ENCODE measurements at regions not wholly inside any gene's neighbourhood (a gene's known extent, or its start where the extent isn't known, plus 50 kb on each side); places are given as distances from the start of the nearest gene placed in this dataset.

GRCh38 chr11:104665641-104666040 lies 232.6 kb downstream of the CASP12 start:
- TF ChIP-seq, protein P1, sequence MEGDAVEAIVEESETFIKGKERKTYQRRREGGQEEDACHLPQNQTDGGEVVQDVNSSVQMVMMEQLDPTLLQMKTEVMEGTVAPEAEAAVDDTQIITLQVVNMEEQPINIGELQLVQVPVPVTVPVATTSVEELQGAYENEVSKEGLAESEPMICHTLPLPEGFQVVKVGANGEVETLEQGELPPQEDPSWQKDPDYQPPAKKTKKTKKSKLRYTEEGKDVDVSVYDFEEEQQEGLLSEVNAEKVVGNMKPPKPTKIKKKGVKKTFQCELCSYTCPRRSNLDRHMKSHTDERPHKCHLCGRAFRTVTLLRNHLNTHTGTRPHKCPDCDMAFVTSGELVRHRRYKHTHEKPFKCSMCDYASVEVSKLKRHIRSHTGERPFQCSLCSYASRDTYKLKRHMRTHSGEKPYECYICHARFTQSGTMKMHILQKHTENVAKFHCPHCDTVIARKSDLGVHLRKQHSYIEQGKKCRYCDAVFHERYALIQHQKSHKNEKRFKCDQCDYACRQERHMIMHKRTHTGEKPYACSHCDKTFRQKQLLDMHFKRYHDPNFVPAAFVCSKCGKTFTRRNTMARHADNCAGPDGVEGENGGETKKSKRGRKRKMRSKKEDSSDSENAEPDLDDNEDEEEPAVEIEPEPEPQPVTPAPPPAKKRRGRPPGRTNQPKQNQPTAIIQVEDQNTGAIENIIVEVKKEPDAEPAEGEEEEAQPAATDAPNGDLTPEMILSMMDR (IDR thresholded peaks at IDR 0.05 in 4 of 5, conservative IDR thresholded peaks at IDR 0.05 in 1 of 5), result no peak
- no peak for TF ChIP-seq POLR2A (IDR thresholded peaks at IDR 0.05)
